HCT116 (cell line): ENCODE measurements at regions not wholly inside any gene's neighbourhood (a gene's known extent, or its start where the extent isn't known, plus 50 kb on each side); places are given as distances from the start of the nearest gene placed in this dataset.

Experiments
- ATAC-seq: fragments of 200-7000 bp; cut with Tn5 transposase; 2 replicates; pipeline ENCODE4 v1.9.1; 2020; ENCODE audit warnings: mild to moderate bottlenecking, moderate library complexity
- BruUV-seq: library from RNA; stranded (reverse); fragments of 400-500 nt; replicated peaks from 2 replicates; lab custom pipeline; 2021; lab: Mats Ljungman, UMichigan
- CTCF ChIA-PET: fragments of 300-600 bp; sonication (Branson Sonifier 250); formaldehyde crosslinking; loops from one replicate; lab custom pipeline; 2021; ENCODE audit warnings: antibody characterized with exemption; lab: Charles Lee
- POLR2A ChIA-PET: fragments of 300-600, 350-600 bp; sonication (Branson Sonifier 250); formaldehyde crosslinking; loops from one replicate; lab custom pipeline; 2021; ENCODE audit warnings: antibody characterized with exemption; lab: Charles Lee
- RAD21 ChIA-PET, 2 experiments: fragments of 300-600 bp; sonication (Branson Sonifier 250); formaldehyde crosslinking; loops; one replicate each; lab custom pipeline; 2023; ENCODE audit warnings: low total read pairs in 2 of 2; ENCODE audit not compliant: uncharacterized antibody in 2 of 2, unreplicated experiment in 2 of 2, low non-redundant PET in 1 of 2; lab: Charles Lee
- DNase-seq: peaks from one replicate; pipeline ENCODE4 v3.0.0-alpha.2; 2010; ENCODE audit warnings: low read depth, low spot score
- H2AFZ ChIP-seq: fragments of 200-600 bp; shearing (Covaris generic), sonication (generic); 2 replicates; pipeline ENCODE4 v1.6.1; 2017; ENCODE audit warnings: low read depth, mixed run types, mixed read lengths, antibody characterized with exemption, low read length; ENCODE audit not compliant: poor library complexity, severe bottlenecking
- H3K27ac ChIP-seq: 2 replicates; pipeline ENCODE4 v1.5.1; 2012; ENCODE audit warnings: low read depth, low read length
- H3K27me3 ChIP-seq: fragments of 200-600 bp; sonication (generic); 2 replicates; pipeline ENCODE4 v1.6.1; 2016; ENCODE audit warnings: mixed run types, low read length, mixed read lengths; ENCODE audit not compliant: insufficient read depth
- H3K36me3 ChIP-seq, 2 experiments: fragments of 200-500 bp in 1 of 2; fragments of 200-600 bp in 1 of 2; sonication (Bioruptor generic) in 1 of 2; sonication (generic) in 1 of 2; 2 replicates each; pipeline versions ENCODE4 v1.5.1 to v1.6.1; 2014 to 2016; ENCODE audit warnings: low read length in 2 of 2, inconsistent platforms in 1 of 2, mixed read lengths in 1 of 2, mixed run types in 1 of 2; ENCODE audit not compliant: insufficient read depth in 2 of 2, control insufficient read depth in 1 of 2
- H3K4me1 ChIP-seq, 2 experiments: fragments of 200-600 bp in 1 of 2; sonication (generic) in 1 of 2; 2 replicates each; pipeline versions ENCODE4 v1.5.1 to v1.6.1; 2012 to 2017; ENCODE audit warnings: low read length in 2 of 2, inconsistent platforms in 1 of 2, mild to moderate bottlenecking in 1 of 2, mixed read lengths in 1 of 2, mixed run types in 1 of 2, moderate library complexity in 1 of 2; ENCODE audit not compliant: insufficient read depth in 2 of 2, control insufficient read depth in 1 of 2
- H3K4me2 ChIP-seq: fragments of 200-600 bp; sonication (generic); 2 replicates; pipeline ENCODE4 v1.6.1; 2017; ENCODE audit warnings: mixed run types, low read length, mixed read lengths
- H3K4me3 ChIP-seq, 2 experiments: fragments of 200-600 bp in 1 of 2; sonication (generic) in 1 of 2; replicated peaks in 1 of 2; 2 replicates each; pipeline ENCODE4 v1.5.1; 2011 to 2016; ENCODE audit warnings: low read length in 2 of 2, control low read depth in 1 of 2, low read depth in 1 of 2, mild to moderate bottlenecking in 1 of 2, mixed read lengths in 1 of 2, mixed run types in 1 of 2
- H3K79me2 ChIP-seq: fragments of 200-600 bp; sonication (generic); 2 replicates; pipeline ENCODE4 v1.6.1; 2017; ENCODE audit warnings: mild to moderate bottlenecking, mixed run types, low read length, moderate library complexity, mixed read lengths; ENCODE audit not compliant: insufficient read depth
- H3K9ac ChIP-seq: fragments of 200-600 bp; sonication (generic); 2 replicates; pipeline ENCODE4 v1.6.1; 2016; ENCODE audit warnings: low read length, mixed read lengths
- H3K9me2 ChIP-seq: fragments of 200-600 bp; sonication (generic), shearing (Covaris generic); 2 replicates; pipeline ENCODE4 v1.6.1; 2017; ENCODE audit warnings: mixed run types, mild to moderate bottlenecking, moderate library complexity; ENCODE audit not compliant: insufficient read depth
- H3K9me3 ChIP-seq, 2 experiments: fragments of 200-500 bp in 1 of 2; fragments of 200-600 bp in 1 of 2; sonication (Bioruptor generic) in 1 of 2; sonication (generic) in 1 of 2; 2 replicates each; pipeline ENCODE4 v1.6.1; 2014 to 2017; ENCODE audit warnings: low read length in 2 of 2, mixed read lengths in 2 of 2, inconsistent platforms in 1 of 2, low read depth in 1 of 2, mild to moderate bottlenecking in 1 of 2, mixed run types in 1 of 2, moderate library complexity in 1 of 2; ENCODE audit not compliant: control insufficient read depth in 1 of 2, insufficient read depth in 1 of 2
- H4K20me1 ChIP-seq: fragments of 200-600 bp; sonication (generic), shearing (Covaris generic); 2 replicates; pipeline ENCODE4 v1.6.1; 2017; ENCODE audit warnings: mixed run types, mild to moderate bottlenecking, moderate library complexity; ENCODE audit not compliant: insufficient read depth
- ATF3 ChIP-seq: IDR thresholded peaks from 2 replicates; pipeline ENCODE4 v1.6.1; 2012
- CBX3 ChIP-seq: IDR thresholded peaks from 2 replicates; pipeline ENCODE4 v1.6.1; 2012; ENCODE audit warnings: low read depth
- CTCF ChIP-seq, 3 experiments: fragments of 200-600 bp in 1 of 3; sonication (generic) in 1 of 3; IDR thresholded peaks in 2 of 3; conservative IDR thresholded peaks in 1 of 3; 2 replicates each; pipeline ENCODE4 v1.5.1; 2012 to 2017; ENCODE audit warnings: low read depth in 2 of 3, low read length in 2 of 3, antibody characterized with exemption in 1 of 3, borderline replicate concordance in 1 of 3, control low read depth in 1 of 3, mild to moderate bottlenecking in 1 of 3, mixed read lengths in 1 of 3, mixed run types in 1 of 3, moderate library complexity in 1 of 3; ENCODE audit not compliant: insufficient read depth in 1 of 3
- EGR1 ChIP-seq: IDR thresholded peaks from 2 replicates; pipeline ENCODE4 v1.6.1; 2012; ENCODE audit warnings: low read depth
- ELF1 ChIP-seq: IDR thresholded peaks from 2 replicates; pipeline ENCODE4 v1.6.1; 2012; ENCODE audit warnings: low read depth, borderline replicate concordance
- FOSL1 ChIP-seq: IDR thresholded peaks from 2 replicates; pipeline ENCODE4 v1.6.1; 2012; ENCODE audit warnings: low read depth
- JUND ChIP-seq: IDR thresholded peaks from 2 replicates; pipeline ENCODE4 v1.6.1; 2012
- MAX ChIP-seq: IDR thresholded peaks from 2 replicates; pipeline ENCODE4 v1.6.1; 2012
- POLR2A ChIP-seq: IDR thresholded peaks from 2 replicates; pipeline ENCODE4 v1.7.0; 2011; ENCODE audit warnings: borderline replicate concordance; ENCODE audit not compliant: insufficient read depth, insufficient read length; ENCODE audit errors: extremely low read depth
- POLR2AphosphoS5 ChIP-seq: IDR thresholded peaks from 2 replicates; pipeline ENCODE4 v1.6.1; 2011; ENCODE audit warnings: mild to moderate bottlenecking, low read depth, low read length, moderate library complexity
- RAD21 ChIP-seq: IDR thresholded peaks from 2 replicates; pipeline ENCODE4 v1.6.1; 2012; ENCODE audit warnings: low read depth, mild to moderate bottlenecking
- REST ChIP-seq: IDR thresholded peaks from 2 replicates; pipeline ENCODE4 v1.6.1; 2012; ENCODE audit warnings: low read depth
- SIN3A ChIP-seq: IDR thresholded peaks from 2 replicates; pipeline ENCODE4 v1.6.1; 2012; ENCODE audit warnings: low read depth
- SRF ChIP-seq: IDR thresholded peaks from 2 replicates; pipeline ENCODE4 v1.6.1; 2012; ENCODE audit warnings: low read depth
- TCF7L2 ChIP-seq: IDR thresholded peaks from 2 replicates; pipeline ENCODE4 v1.7.0; 2011; ENCODE audit warnings: borderline replicate concordance, inconsistent platforms; ENCODE audit not compliant: insufficient read depth, insufficient read length; ENCODE audit errors: extremely low read depth
- YY1 ChIP-seq: IDR thresholded peaks from 2 replicates; pipeline ENCODE4 v1.6.1; 2011; ENCODE audit warnings: low read length, low read depth, moderate library complexity, mild to moderate bottlenecking; ENCODE audit not compliant: insufficient replicate concordance; ENCODE audit errors: extremely low read depth
- ZFX ChIP-seq: fragments of 450-650 bp; IDR thresholded peaks from 2 replicates; pipeline ENCODE4 v1.6.1; 2017
- ZNF274 ChIP-seq: fragments of 200-500 bp; sonication (Bioruptor generic); IDR thresholded peaks from 2 replicates; pipeline ENCODE4 v1.6.1; 2014; ENCODE audit warnings: mild to moderate bottlenecking, low read depth, low read length, inconsistent platforms
- intact Hi-C: fragments of 100-400 bp; cut with micrococcal nuclease; formaldehyde crosslinking; loops from 2 replicates; pipeline ENCODE4 v1.10.0; 2022

GRCh38 chr12:127284870-127285431 is 982.0 kb upstream of the TMEM132C start:
- Histone ChIP-seq H3K9ac (no peak overlapping the region), H3K79me2 (no peaks in the 10 kb centered on the region), H3K4me3 (no peak overlapping the region), H3K27me3 (0 out of 2 replicates have a peak, but pooled peaks cover 4% of the 10 kb centered on the region), H3K9me2 (no peaks in the 10 kb centered on the region), H3K4me2 (no peak overlapping the region), H3K9me3 (no peaks in the 10 kb centered on the region), H3K4me1 (no peaks in the 10 kb centered on the region; a peak in 1 of 4 replicates), H3K36me3 (no peaks in the 10 kb centered on the region), H4K20me1 (no peaks in the 10 kb centered on the region), H2AFZ (no peak overlapping the region), H3K27ac (no peak overlapping the region)
- intact Hi-C loops = loop anchor here (10.0 kb wide), 1 partner anchor 260 kb away; no protein-coding TSS in a partner anchor
- POLR2A ChIA-PET = no interaction called here
- ATAC-seq = no peak
- TF ChIP-seq MAX = no peak
- TF ChIP-seq ZFX = no peak
- TF ChIP-seq SIN3A = no peak
- no peak for TF ChIP-seq CBX3
- TF ChIP-seq EGR1 = no peak
- TF ChIP-seq YY1 = no peak
- TF ChIP-seq FOSL1 = no peak
- no peak for TF ChIP-seq ZNF274
- TF ChIP-seq REST = no peak
- TF ChIP-seq ELF1 = no peak
- no peak for TF ChIP-seq POLR2A
- TF ChIP-seq POLR2AphosphoS5 = no peak
- TF ChIP-seq CTCF (IDR thresholded peaks at IDR 0.05 in 2 of 3, conservative IDR thresholded peaks at IDR 0.05 in 1 of 3; ENCODE audit: borderline replicate concordance in 1 of 3, insufficient read depth in 1 of 3, low read depth in 2 of 3, low read length in 2 of 3) = no peak
- no peak for TF ChIP-seq JUND
- TF ChIP-seq TCF7L2 = no peak
- TF ChIP-seq RAD21 = no peak
- TF ChIP-seq ATF3 = no peak
- TF ChIP-seq SRF = no peak
- RAD21 ChIA-PET = no interaction called here
- DNase-seq = no peak
- no TSS peak for BruUV-seq
- CTCF ChIA-PET = interaction anchor here (1.7 to 5.1 kb wide), 2 partner anchors 7 to 78 kb away, joined by 4 to 27 read pairs; no protein-coding TSS in a partner anchor
